Nephron progenitor cell (in vitro differentiated cells): ENCODE measurements at regions not wholly inside any gene's neighbourhood (a gene's known extent, or its start where the extent isn't known, plus 50 kb on each side); places are given as distances from the start of the nearest gene placed in this dataset.

Experiments used
- DNase-seq: peaks from one replicate; pipeline ENCODE4 v3.0.0; 2021
- H3K27ac Mint-ChIP-seq: 2 replicates; pipeline ENCODE4 v1.8.0; 2021; ENCODE audit warnings: mild to moderate bottlenecking, moderate library complexity, mixed read lengths
- H3K27me3 Mint-ChIP-seq: 2 replicates; pipeline ENCODE4 v1.8.0; 2021; ENCODE audit warnings: mild to moderate bottlenecking, low read depth, mixed read lengths; ENCODE audit not compliant: poor library complexity
- H3K36me3 Mint-ChIP-seq: 2 replicates; pipeline ENCODE4 v1.8.0; 2021; ENCODE audit warnings: low read depth, mixed read lengths
- H3K4me1 Mint-ChIP-seq: 2 replicates; pipeline ENCODE4 v1.8.0; 2021; ENCODE audit warnings: mixed read lengths
- H3K4me3 Mint-ChIP-seq: 2 replicates; pipeline ENCODE4 v1.8.0; 2021; ENCODE audit warnings: mild to moderate bottlenecking, moderate library complexity, mixed read lengths
- H3K9me3 Mint-ChIP-seq: 2 replicates; pipeline ENCODE4 v1.8.0; 2021; ENCODE audit warnings: mild to moderate bottlenecking, moderate library complexity, mixed read lengths
- CTCF ChIP-seq: fragments of 200-600 bp; sonication (generic); IDR thresholded peaks from 2 replicates; pipeline ENCODE4 v1.5.0; 2021; ENCODE audit warnings: antibody characterized with exemption

- Mint-ChIP-seq H3K4me1 (peaks cover 34% of the 10 kb centered on the region), H3K9me3 (no peaks in the 10 kb centered on the region), H3K27ac (peak overlapping the region; percentile 48), H3K36me3 (no peaks in the 10 kb centered on the region), H3K27me3 (no peaks in the 10 kb centered on the region), H3K4me3 (no peak overlapping the region)
- TF ChIP-seq CTCF = no peak
- DNase-seq = no peak
Measured at GRCh38 chr18:69215161-69215560, 185.5 kb upstream of the DOK6 start.

- no peak for DNase-seq
- Mint-ChIP-seq H3K27me3 (no peaks in the 10 kb centered on the region), H3K36me3 (no peaks in the 10 kb centered on the region), H3K4me1 (peaks cover 34% of the 10 kb centered on the region), H3K9me3 (no peaks in the 10 kb centered on the region), H3K4me3 (no peak overlapping the region), H3K27ac (peak overlapping the region; percentile 91)
- TF ChIP-seq CTCF = no peak
Measured at GRCh38 chr18:69216321-69216720, 184.4 kb upstream of the DOK6 start.

GRCh38 chr18:69217196-69218000 lies 183.3 kb upstream of the DOK6 start:
- no peak for TF ChIP-seq CTCF
- no peak for DNase-seq
- Mint-ChIP-seq H3K4me1 (peaks cover 34% of the 10 kb centered on the region), H3K36me3 (no peaks in the 10 kb centered on the region), H3K27me3 (no peaks in the 10 kb centered on the region), H3K4me3 (peak overlapping the region; percentile 11), H3K9me3 (no peaks in the 10 kb centered on the region), H3K27ac (peak overlapping the region; percentile 91)

- no peak for DNase-seq
- no peak for TF ChIP-seq CTCF
- Mint-ChIP-seq H3K36me3 (no peaks in the 10 kb centered on the region), H3K4me1 (peaks cover 34% of the 10 kb centered on the region), H3K4me3 (no peak overlapping the region), H3K27me3 (no peaks in the 10 kb centered on the region), H3K9me3 (no peaks in the 10 kb centered on the region), H3K27ac (peak overlapping the region; percentile 2)
Measured at GRCh38 chr18:69220529-69220928, 180.2 kb upstream of the DOK6 start.

GRCh38 chr18:69222089-69222488 lies 178.6 kb upstream of the DOK6 start:
- TF ChIP-seq CTCF = no peak
- no peak for DNase-seq
- no peaks in the 10 kb centered on the region for H3K36me3 Mint-ChIP-seq
- H3K27ac Mint-ChIP-seq = no peak overlapping the region
- H3K27me3 Mint-ChIP-seq = no peaks in the 10 kb centered on the region
- H3K4me1 Mint-ChIP-seq = peaks cover 19% of the 10 kb centered on the region
- no peak overlapping the region for H3K4me3 Mint-ChIP-seq
- H3K9me3 Mint-ChIP-seq = no peaks in the 10 kb centered on the region

GRCh38 chr18:69226971-69227370 lies 173.7 kb upstream of the DOK6 start:
- Mint-ChIP-seq H3K36me3 (no peaks in the 10 kb centered on the region), H3K27me3 (no peaks in the 10 kb centered on the region), H3K4me3 (no peak overlapping the region), H3K9me3 (no peaks in the 10 kb centered on the region), H3K4me1 (no peaks in the 10 kb centered on the region), H3K27ac (no peak overlapping the region)
- no peak for DNase-seq
- no peak for TF ChIP-seq CTCF
